Amygdala (tissue), 56 donors: ENCODE measurements at regions not wholly inside any gene's neighbourhood (a gene's known extent, or its start where the extent isn't known, plus 50 kb on each side); places are given as distances from the start of the nearest gene placed in this dataset.
A peak's percentile ranks its signal among the peaks of the same experiment; 100 is the strongest.
"Not testable (repeated sequence)": the region's sequence is repeated elsewhere in the genome, so short reads cannot be mapped to it uniquely, and the experiment has no call there.

ENCODE experiments used
- DNase-seq, 56 donors: peaks; one replicate each; lab custom pipeline; 2025; lab: John Stamatoyannopoulos, UW

- DNase-seq: no peak
These were observed 142.8 kb downstream of the NECTIN1 start for GRCh38 chr11:119586181-119586580.

GRCh38 chr11:119585043-119585781, 143.8 kb downstream of the NECTIN1 start:
- peak in 3 of 56 donors; percentile 20 to 38 (median 32) for DNase-seq

- peak in 41 of 56 donors; percentile 7 to 82 (median 54) for DNase-seq
These were observed 144.6 kb downstream of the NECTIN1 start for GRCh38 chr11:119584193-119585042.

- DNase-seq: no peak
These were observed 145.4 kb downstream of the NECTIN1 start for GRCh38 chr11:119583585-119583984.

- not testable (repeated sequence) for DNase-seq
These were observed 147.6 kb downstream of the NECTIN1 start for GRCh38 chr11:119581396-119581795.

- DNase-seq: no peak
These were observed 148.2 kb downstream of the NECTIN1 start for GRCh38 chr11:119580751-119581150.

- no peak for DNase-seq
These were observed 148.9 kb downstream of the NECTIN1 start for GRCh38 chr11:119580081-119580480.

- no peak for DNase-seq
These were observed 150.3 kb downstream of the NECTIN1 start for GRCh38 chr11:119578521-119579191.

- DNase-seq: no peak
These were observed 150.9 kb upstream of the THY1 start for GRCh38 chr11:119573858-119574257.

GRCh38 chr11:119572481-119573424, 149.8 kb upstream of the THY1 start:
- no peak for DNase-seq

GRCh38 chr11:119571311-119571710, 148.3 kb upstream of the THY1 start:
- no peak for DNase-seq

- DNase-seq: peak in 22 of 56 donors; percentile 4 to 67 (median 19)
These were observed 145.0 kb upstream of the THY1 start for GRCh38 chr11:119567688-119568582.

GRCh38 chr11:119566319-119566718, 143.3 kb upstream of the THY1 start:
- no peak for DNase-seq

- DNase-seq: not testable (repeated sequence)
These were observed 142.7 kb upstream of the THY1 start for GRCh38 chr11:119565693-119566092.

GRCh38 chr11:119560961-119561360, 138.0 kb upstream of the THY1 start:
- no peak for DNase-seq

GRCh38 chr11:119560291-119560690, 137.3 kb upstream of the THY1 start:
- no peak for DNase-seq

- no peak for DNase-seq
These were observed 129.1 kb upstream of the THY1 start for GRCh38 chr11:119552106-119552485.

GRCh38 chr11:119551420-119552105, 128.6 kb upstream of the THY1 start:
- DNase-seq: no peak
